GM12875 (cell line): ENCODE measurements at regions not wholly inside any gene's neighbourhood (a gene's known extent, or its start where the extent isn't known, plus 50 kb on each side); places are given as distances from the start of the nearest gene placed in this dataset.

ENCODE experiments used
- H3K4me3 ChIP-seq: one replicate; pipeline ENCODE4 v1.5.1; 2011; ENCODE audit warnings: low read depth, low read length, control low read depth
- TF ChIP-seq, protein P1 (sequence below): IDR thresholded peaks from 2 replicates; pipeline ENCODE4 v1.5.1; 2011; ENCODE audit warnings: low read depth, mild to moderate bottlenecking, control low read depth, inconsistent platforms, low read length, moderate library complexity, borderline replicate concordance; ENCODE audit not compliant: insufficient read depth

DNA sequence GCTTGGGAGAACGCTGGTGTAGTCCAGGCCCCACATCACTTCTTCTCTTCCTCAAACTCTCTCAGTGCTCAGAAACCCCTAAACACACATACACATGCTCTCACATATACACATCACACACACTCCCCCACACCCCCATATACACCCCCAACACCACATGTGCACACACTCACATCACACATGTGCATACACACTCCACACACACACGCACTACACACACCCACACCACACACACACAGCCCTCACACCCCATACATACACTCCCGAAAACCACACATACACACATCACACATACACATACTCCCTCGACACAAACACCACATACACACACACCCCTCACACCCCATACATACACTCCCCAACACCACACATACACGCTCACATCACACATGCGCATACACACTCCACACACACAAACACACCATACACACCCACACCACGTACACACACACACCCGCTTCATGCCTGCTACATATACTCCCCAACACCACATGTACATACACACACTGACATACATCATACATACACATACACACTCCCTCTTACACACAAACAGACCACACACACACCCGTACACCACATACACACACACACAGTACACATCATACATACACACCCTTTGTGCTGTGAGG lies 110.3 kb upstream of the TMEM170B start:
- TF ChIP-seq, protein P1, sequence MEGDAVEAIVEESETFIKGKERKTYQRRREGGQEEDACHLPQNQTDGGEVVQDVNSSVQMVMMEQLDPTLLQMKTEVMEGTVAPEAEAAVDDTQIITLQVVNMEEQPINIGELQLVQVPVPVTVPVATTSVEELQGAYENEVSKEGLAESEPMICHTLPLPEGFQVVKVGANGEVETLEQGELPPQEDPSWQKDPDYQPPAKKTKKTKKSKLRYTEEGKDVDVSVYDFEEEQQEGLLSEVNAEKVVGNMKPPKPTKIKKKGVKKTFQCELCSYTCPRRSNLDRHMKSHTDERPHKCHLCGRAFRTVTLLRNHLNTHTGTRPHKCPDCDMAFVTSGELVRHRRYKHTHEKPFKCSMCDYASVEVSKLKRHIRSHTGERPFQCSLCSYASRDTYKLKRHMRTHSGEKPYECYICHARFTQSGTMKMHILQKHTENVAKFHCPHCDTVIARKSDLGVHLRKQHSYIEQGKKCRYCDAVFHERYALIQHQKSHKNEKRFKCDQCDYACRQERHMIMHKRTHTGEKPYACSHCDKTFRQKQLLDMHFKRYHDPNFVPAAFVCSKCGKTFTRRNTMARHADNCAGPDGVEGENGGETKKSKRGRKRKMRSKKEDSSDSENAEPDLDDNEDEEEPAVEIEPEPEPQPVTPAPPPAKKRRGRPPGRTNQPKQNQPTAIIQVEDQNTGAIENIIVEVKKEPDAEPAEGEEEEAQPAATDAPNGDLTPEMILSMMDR, result no peak
- no peak overlapping the region for H3K4me3 ChIP-seq

DNA sequence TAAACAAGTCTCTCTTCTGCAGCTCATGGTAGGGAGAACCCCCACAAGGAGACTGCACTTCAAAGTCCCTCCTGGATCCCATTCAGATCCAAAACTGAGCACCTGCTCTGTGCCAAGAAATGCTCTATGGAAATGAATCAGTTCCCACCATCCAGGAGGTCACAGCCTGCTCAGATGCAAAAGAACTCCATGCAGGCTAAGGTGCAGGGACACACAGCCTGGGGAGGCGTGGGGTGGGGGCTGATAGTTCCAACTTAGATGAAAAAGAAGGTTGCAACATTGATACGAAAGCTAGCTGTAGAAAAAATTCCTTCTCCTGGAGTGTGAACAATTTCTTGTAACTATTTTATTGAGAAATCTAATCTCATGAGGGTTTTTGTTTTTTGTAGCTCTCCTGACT lies 111.0 kb upstream of the TMEM170B start:
- TF ChIP-seq, protein P1, result no peak
- H3K4me3 ChIP-seq, result no peak overlapping the region

DNA sequence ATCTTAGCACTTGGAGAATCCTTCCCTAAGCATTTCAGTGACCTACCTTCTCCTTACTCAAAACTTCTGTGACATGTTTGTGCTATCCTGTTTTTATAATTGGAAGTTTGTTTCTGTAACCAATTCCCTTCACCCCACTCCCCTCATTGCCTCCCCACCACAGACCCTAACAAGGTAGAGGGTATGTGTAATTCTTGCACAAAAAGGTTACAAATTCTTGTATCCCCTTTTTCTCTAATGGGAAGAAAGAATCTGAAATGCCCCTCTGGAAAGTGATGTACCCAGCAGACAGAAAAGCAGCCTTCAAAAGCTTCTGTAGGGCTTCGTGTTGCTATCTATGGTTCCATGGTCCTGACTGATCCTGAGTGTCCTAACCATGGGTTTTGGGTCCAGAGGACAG lies 111.7 kb upstream of the TMEM170B start:
- no peak overlapping the region for H3K4me3 ChIP-seq
- TF ChIP-seq, protein P1, result no peak

DNA sequence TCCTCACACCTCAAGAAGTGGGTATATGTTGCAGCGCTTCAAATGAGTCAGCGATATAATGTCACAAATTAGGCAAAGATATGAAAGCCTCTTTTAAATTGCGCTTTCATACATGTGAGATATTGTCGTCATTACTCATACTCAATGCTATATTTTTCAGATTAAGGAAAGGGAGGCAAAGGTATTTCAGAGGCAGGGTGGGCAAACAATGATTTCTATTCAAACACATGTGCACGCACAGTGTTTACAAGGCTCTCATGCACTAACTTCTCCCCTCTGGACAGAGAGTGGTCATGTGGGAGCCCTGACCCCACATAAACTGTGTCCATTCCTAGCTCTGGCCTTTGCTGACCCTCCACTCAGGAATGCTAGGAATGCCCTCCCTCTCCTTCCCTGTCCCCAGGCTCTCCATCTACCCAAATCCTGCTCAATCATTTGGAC lies 112.1 kb upstream of the TMEM170B start:
- TF ChIP-seq, protein P1, result no peak
- no peak overlapping the region for H3K4me3 ChIP-seq

DNA sequence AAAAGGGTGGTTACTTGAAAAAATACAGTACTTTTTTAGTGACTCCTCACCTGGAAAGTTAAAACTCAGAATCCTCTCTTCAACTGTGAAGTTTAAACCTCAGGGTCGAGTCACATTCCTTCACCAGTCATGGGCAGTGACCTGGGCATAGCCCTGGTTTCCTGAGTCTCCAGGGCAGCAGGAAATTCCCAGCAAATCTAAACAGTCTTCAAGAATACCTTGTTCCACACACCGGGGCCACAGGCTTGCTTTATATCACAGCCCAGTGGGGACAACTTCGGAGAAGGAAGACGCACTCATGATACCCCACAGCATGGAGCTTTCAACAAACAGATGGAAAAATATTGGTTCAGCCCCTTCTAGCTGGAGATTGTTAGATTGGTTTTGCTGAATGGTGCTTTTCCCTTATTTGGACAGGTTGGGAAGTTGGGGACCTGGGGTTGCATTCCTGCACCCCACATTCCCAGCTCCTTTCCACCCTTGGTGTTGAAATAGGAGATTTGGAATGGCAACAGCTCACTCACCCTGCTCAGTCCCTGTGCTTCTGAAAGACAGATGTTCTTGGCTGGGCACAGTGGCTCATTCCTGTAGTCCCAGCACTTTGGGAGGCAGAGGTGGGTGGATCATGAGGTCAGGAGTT lies 113.0 kb upstream of the TMEM170B start:
- TF ChIP-seq, protein P1, result no peak
- H3K4me3 ChIP-seq, result no peak overlapping the region

DNA sequence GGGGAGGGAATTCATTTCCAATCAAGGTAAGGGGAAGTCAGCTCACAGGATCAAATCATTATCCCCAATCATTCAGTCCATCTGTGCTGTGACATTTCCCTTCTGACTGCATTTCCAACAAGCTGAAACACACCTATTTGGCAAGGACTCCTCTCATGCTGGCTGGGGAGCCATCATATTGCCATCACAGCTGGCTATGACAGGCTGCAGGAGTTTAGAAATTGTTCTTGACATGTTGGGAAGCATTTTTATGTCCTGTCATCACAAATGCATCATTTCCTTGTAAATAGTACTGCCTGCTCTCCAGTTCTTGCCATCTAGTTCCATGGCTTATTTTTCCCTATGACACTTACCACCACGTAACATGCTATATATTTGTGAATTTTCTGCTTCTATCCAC lies 113.9 kb upstream of the TMEM170B start:
- H3K4me3 ChIP-seq, result no peak overlapping the region
- TF ChIP-seq, protein P1, result no peak

DNA sequence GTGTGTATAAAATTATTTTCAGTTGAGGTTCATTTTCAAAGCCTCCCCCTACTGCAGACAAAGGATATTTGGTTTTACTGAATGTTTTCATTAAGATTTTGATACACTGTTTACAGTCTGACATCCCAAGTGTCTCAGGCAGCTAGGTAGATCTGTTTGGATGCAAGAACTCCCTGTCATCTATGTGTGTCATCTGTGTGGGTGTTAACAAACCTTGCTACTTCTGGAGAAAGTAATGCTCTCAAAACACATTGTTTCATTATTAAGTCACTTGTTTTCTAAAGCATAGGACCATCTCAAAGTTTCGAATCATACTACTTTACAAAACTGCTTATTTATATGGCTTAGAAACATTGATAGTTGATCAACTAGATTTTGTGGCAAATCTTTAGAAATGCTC lies 114.5 kb upstream of the TMEM170B start:
- no peak overlapping the region for H3K4me3 ChIP-seq
- TF ChIP-seq, protein P1, result no peak
